Kidney capillary endothelial cell (primary cell): ENCODE measurements at regions not wholly inside any gene's neighbourhood (a gene's known extent, or its start where the extent isn't known, plus 50 kb on each side); places are given as distances from the start of the nearest gene placed in this dataset.
"Not testable (repeated sequence)": the region's sequence is repeated elsewhere in the genome, so short reads cannot be mapped to it uniquely, and the experiment has no call there.

Source experiments
- DNase-seq: peaks from one replicate; pipeline ENCODE4 v3.0.0-alpha.2; 2018; ENCODE audit warnings: low spot score

- no peak for DNase-seq
These were observed 204.7 kb upstream of the PROX1 start for GRCh38 chr1:213782941-213783672.

GRCh38 chr1:213783893-213784292 lies 203.9 kb upstream of the PROX1 start:
- no peak for DNase-seq

- no peak for DNase-seq
These were observed 201.1 kb upstream of the PROX1 start for GRCh38 chr1:213786683-213787082.

- DNase-seq, result no peak
These were observed 197.2 kb upstream of the PROX1 start for GRCh38 chr1:213790565-213790964.

- DNase-seq, result no peak
These were observed 194.2 kb upstream of the PROX1 start for GRCh38 chr1:213793482-213794067.

- DNase-seq, result no peak
These were observed 191.2 kb upstream of the PROX1 start for GRCh38 chr1:213796525-213796924.

- not testable (repeated sequence) for DNase-seq
These were observed 179.5 kb upstream of the PROX1 start for GRCh38 chr1:213808288-213808687.

GRCh38 chr1:213817156-213817555 lies 170.6 kb upstream of the PROX1 start:
- DNase-seq, result no peak

- no peak for DNase-seq
These were observed 167.2 kb upstream of the PROX1 start for GRCh38 chr1:213820362-213821149.

- DNase-seq, result no peak
These were observed 166.4 kb upstream of the PROX1 start for GRCh38 chr1:213821175-213821942.

GRCh38 chr1:213821943-213822334 lies 165.8 kb upstream of the PROX1 start:
- DNase-seq, result no peak

- DNase-seq, result no peak
These were observed 160.9 kb upstream of the PROX1 start for GRCh38 chr1:213826891-213827290.

- no peak for DNase-seq
These were observed 158.9 kb upstream of the PROX1 start for GRCh38 chr1:213828867-213829266.

GRCh38 chr1:213829780-213830179 lies 158.0 kb upstream of the PROX1 start:
- DNase-seq, result no peak

GRCh38 chr1:213830371-213830770 lies 157.4 kb upstream of the PROX1 start:
- no peak for DNase-seq

- no peak for DNase-seq
These were observed 147.2 kb upstream of the PROX1 start for GRCh38 chr1:213840575-213840974.

GRCh38 chr1:213844632-213845031 lies 143.1 kb upstream of the PROX1 start:
- no peak for DNase-seq

- no peak for DNase-seq
These were observed 135.7 kb upstream of the PROX1 start for GRCh38 chr1:213852107-213852506.

GRCh38 chr1:213858581-213858980 lies 129.2 kb upstream of the PROX1 start:
- no peak for DNase-seq

- DNase-seq, result no peak
These were observed 125.9 kb upstream of the PROX1 start for GRCh38 chr1:213861841-213862240.

- no peak for DNase-seq
These were observed 123.7 kb upstream of the PROX1 start for GRCh38 chr1:213864091-213864490.

GRCh38 chr1:213868482-213868881 lies 119.3 kb upstream of the PROX1 start:
- no peak for DNase-seq
